HCT116 (cell line): ENCODE measurements at regions not wholly inside any gene's neighbourhood (a gene's known extent, or its start where the extent isn't known, plus 50 kb on each side); places are given as distances from the start of the nearest gene placed in this dataset.
"Not testable (repeated sequence)": the region's sequence is repeated elsewhere in the genome, so short reads cannot be mapped to it uniquely, and the experiment has no call there.

Experiments
- ATAC-seq: fragments of 200-7000 bp; cut with Tn5 transposase; 2 replicates; pipeline ENCODE4 v1.9.1; 2020; ENCODE audit warnings: mild to moderate bottlenecking, moderate library complexity
- BruUV-seq: library from RNA; stranded (reverse); fragments of 400-500 nt; replicated peaks from 2 replicates; lab custom pipeline; 2021; lab: Mats Ljungman, UMichigan
- CTCF ChIA-PET: fragments of 300-600 bp; sonication (Branson Sonifier 250); formaldehyde crosslinking; loops from one replicate; lab custom pipeline; 2021; ENCODE audit warnings: antibody characterized with exemption; lab: Charles Lee
- POLR2A ChIA-PET: fragments of 300-600, 350-600 bp; sonication (Branson Sonifier 250); formaldehyde crosslinking; loops from one replicate; lab custom pipeline; 2021; ENCODE audit warnings: antibody characterized with exemption; lab: Charles Lee
- RAD21 ChIA-PET, 2 experiments: fragments of 300-600 bp; sonication (Branson Sonifier 250); formaldehyde crosslinking; loops; one replicate each; lab custom pipeline; 2023; ENCODE audit warnings: low total read pairs in 2 of 2; ENCODE audit not compliant: uncharacterized antibody in 2 of 2, unreplicated experiment in 2 of 2, low non-redundant PET in 1 of 2; lab: Charles Lee
- DNase-seq: peaks from one replicate; pipeline ENCODE4 v3.0.0-alpha.2; 2010; ENCODE audit warnings: low read depth, low spot score
- H2AFZ ChIP-seq: fragments of 200-600 bp; shearing (Covaris generic), sonication (generic); 2 replicates; pipeline ENCODE4 v1.6.1; 2017; ENCODE audit warnings: low read depth, mixed run types, mixed read lengths, antibody characterized with exemption, low read length; ENCODE audit not compliant: poor library complexity, severe bottlenecking
- H3K27ac ChIP-seq: 2 replicates; pipeline ENCODE4 v1.5.1; 2012; ENCODE audit warnings: low read depth, low read length
- H3K27me3 ChIP-seq: fragments of 200-600 bp; sonication (generic); 2 replicates; pipeline ENCODE4 v1.6.1; 2016; ENCODE audit warnings: mixed run types, low read length, mixed read lengths; ENCODE audit not compliant: insufficient read depth
- H3K36me3 ChIP-seq, 2 experiments: fragments of 200-500 bp in 1 of 2; fragments of 200-600 bp in 1 of 2; sonication (Bioruptor generic) in 1 of 2; sonication (generic) in 1 of 2; 2 replicates each; pipeline versions ENCODE4 v1.5.1 to v1.6.1; 2014 to 2016; ENCODE audit warnings: low read length in 2 of 2, inconsistent platforms in 1 of 2, mixed read lengths in 1 of 2, mixed run types in 1 of 2; ENCODE audit not compliant: insufficient read depth in 2 of 2, control insufficient read depth in 1 of 2
- H3K4me1 ChIP-seq, 2 experiments: fragments of 200-600 bp in 1 of 2; sonication (generic) in 1 of 2; 2 replicates each; pipeline versions ENCODE4 v1.5.1 to v1.6.1; 2012 to 2017; ENCODE audit warnings: low read length in 2 of 2, inconsistent platforms in 1 of 2, mild to moderate bottlenecking in 1 of 2, mixed read lengths in 1 of 2, mixed run types in 1 of 2, moderate library complexity in 1 of 2; ENCODE audit not compliant: insufficient read depth in 2 of 2, control insufficient read depth in 1 of 2
- H3K4me2 ChIP-seq: fragments of 200-600 bp; sonication (generic); 2 replicates; pipeline ENCODE4 v1.6.1; 2017; ENCODE audit warnings: mixed run types, low read length, mixed read lengths
- H3K4me3 ChIP-seq, 2 experiments: fragments of 200-600 bp in 1 of 2; sonication (generic) in 1 of 2; replicated peaks in 1 of 2; 2 replicates each; pipeline ENCODE4 v1.5.1; 2011 to 2016; ENCODE audit warnings: low read length in 2 of 2, control low read depth in 1 of 2, low read depth in 1 of 2, mild to moderate bottlenecking in 1 of 2, mixed read lengths in 1 of 2, mixed run types in 1 of 2
- H3K79me2 ChIP-seq: fragments of 200-600 bp; sonication (generic); 2 replicates; pipeline ENCODE4 v1.6.1; 2017; ENCODE audit warnings: mild to moderate bottlenecking, mixed run types, low read length, moderate library complexity, mixed read lengths; ENCODE audit not compliant: insufficient read depth
- H3K9ac ChIP-seq: fragments of 200-600 bp; sonication (generic); 2 replicates; pipeline ENCODE4 v1.6.1; 2016; ENCODE audit warnings: low read length, mixed read lengths
- H3K9me2 ChIP-seq: fragments of 200-600 bp; sonication (generic), shearing (Covaris generic); 2 replicates; pipeline ENCODE4 v1.6.1; 2017; ENCODE audit warnings: mixed run types, mild to moderate bottlenecking, moderate library complexity; ENCODE audit not compliant: insufficient read depth
- H3K9me3 ChIP-seq, 2 experiments: fragments of 200-500 bp in 1 of 2; fragments of 200-600 bp in 1 of 2; sonication (Bioruptor generic) in 1 of 2; sonication (generic) in 1 of 2; 2 replicates each; pipeline ENCODE4 v1.6.1; 2014 to 2017; ENCODE audit warnings: low read length in 2 of 2, mixed read lengths in 2 of 2, inconsistent platforms in 1 of 2, low read depth in 1 of 2, mild to moderate bottlenecking in 1 of 2, mixed run types in 1 of 2, moderate library complexity in 1 of 2; ENCODE audit not compliant: control insufficient read depth in 1 of 2, insufficient read depth in 1 of 2
- H4K20me1 ChIP-seq: fragments of 200-600 bp; sonication (generic), shearing (Covaris generic); 2 replicates; pipeline ENCODE4 v1.6.1; 2017; ENCODE audit warnings: mixed run types, mild to moderate bottlenecking, moderate library complexity; ENCODE audit not compliant: insufficient read depth
- ATF3 ChIP-seq: IDR thresholded peaks from 2 replicates; pipeline ENCODE4 v1.6.1; 2012
- CBX3 ChIP-seq: IDR thresholded peaks from 2 replicates; pipeline ENCODE4 v1.6.1; 2012; ENCODE audit warnings: low read depth
- CEBPB ChIP-seq: IDR thresholded peaks from 2 replicates; pipeline ENCODE4 v1.6.1; 2012; ENCODE audit warnings: low read depth
- CTCF ChIP-seq, 3 experiments: fragments of 200-600 bp in 1 of 3; sonication (generic) in 1 of 3; IDR thresholded peaks in 2 of 3; conservative IDR thresholded peaks in 1 of 3; 2 replicates each; pipeline ENCODE4 v1.5.1; 2012 to 2017; ENCODE audit warnings: low read depth in 2 of 3, low read length in 2 of 3, antibody characterized with exemption in 1 of 3, borderline replicate concordance in 1 of 3, control low read depth in 1 of 3, mild to moderate bottlenecking in 1 of 3, mixed read lengths in 1 of 3, mixed run types in 1 of 3, moderate library complexity in 1 of 3; ENCODE audit not compliant: insufficient read depth in 1 of 3
- EGR1 ChIP-seq: IDR thresholded peaks from 2 replicates; pipeline ENCODE4 v1.6.1; 2012; ENCODE audit warnings: low read depth
- intact Hi-C: fragments of 100-400 bp; cut with micrococcal nuclease; formaldehyde crosslinking; loops from 2 replicates; pipeline ENCODE4 v1.10.0; 2022

- Histone ChIP-seq H3K4me2 (no peak overlapping the region), H2AFZ (no peak overlapping the region), H3K9me2 (no peaks in the 10 kb centered on the region), H3K36me3 (no peaks in the 10 kb centered on the region), H3K9ac (no peak overlapping the region), H3K9me3 (peaks cover 0 to 3% of the 10 kb centered on the region in 2 experiments; a peak in 1 of 4 replicates), H3K27me3 (no peaks in the 10 kb centered on the region), H4K20me1 (no peaks in the 10 kb centered on the region), H3K27ac (no peak overlapping the region), H3K79me2 (no peaks in the 10 kb centered on the region), H3K4me3 (no peak overlapping the region), H3K4me1 (no peaks in the 10 kb centered on the region)
- BruUV-seq, result no TSS peak
- intact Hi-C loops, result no loop called here
- POLR2A ChIA-PET, result no interaction called here
- RAD21 ChIA-PET, result no interaction called here
- TF ChIP-seq ATF3 (no peak), CTCF (IDR thresholded peaks at IDR 0.05 in 2 of 3, conservative IDR thresholded peaks at IDR 0.05 in 1 of 3; ENCODE audit: borderline replicate concordance in 1 of 3, insufficient read depth in 1 of 3, low read depth in 2 of 3, low read length in 2 of 3) (no peak), EGR1 (no peak), CEBPB (no peak), CBX3 (no peak)
- CTCF ChIA-PET, result no interaction called here
- DNase-seq, result no peak
- ATAC-seq, result no peak
Measured at GRCh38 chr13:86357106-86357505, 557.9 kb upstream of the SLITRK6 start.

GRCh38 chr13:86363749-86364148, 564.5 kb upstream of the SLITRK6 start:
- H3K36me3 ChIP-seq, H3K9ac ChIP-seq, H3K4me3 ChIP-seq, DNase-seq, H3K9me2 ChIP-seq, H3K4me1 ChIP-seq, H4K20me1 ChIP-seq, BruUV-seq, H3K79me2 ChIP-seq, H3K27ac ChIP-seq, POLR2A ChIA-PET, H3K9me3 ChIP-seq, intact Hi-C loops, RAD21 ChIA-PET, H3K27me3 ChIP-seq, H3K4me2 ChIP-seq, H2AFZ ChIP-seq, CTCF ChIA-PET, ATAC-seq: not testable (repeated sequence)
